ENCODE measurements at regions not wholly inside any gene's neighbourhood (a gene's known extent, or its start where the extent isn't known, plus 50 kb on each side); places are given as distances from the start of the nearest gene placed in this dataset.

- no peak for DNase-seq (ENCODE audit: low read depth)
- no peak for TF ChIP-seq CTCF (conservative IDR thresholded peaks at IDR 0.05; ENCODE audit: low read depth, low read length)
- H3K4me3 ChIP-seq (ENCODE audit: low read depth, low read length), result no peak overlapping the region
Observed at GRCh38 chr15:88403351-88403791, 63.8 kb downstream of the MRPL46 start.

- no peak overlapping the region for H3K4me3 ChIP-seq (ENCODE audit: low read depth, low read length)
- no peak for DNase-seq (ENCODE audit: low read depth)
- TF ChIP-seq CTCF (conservative IDR thresholded peaks at IDR 0.05; ENCODE audit: low read depth, low read length), result no peak
Observed at GRCh38 chr15:88401996-88402656, 65.1 kb downstream of the MRPL46 start.

GRCh38 chr15:88401251-88401995, 65.8 kb downstream of the MRPL46 start:
- no peak for TF ChIP-seq CTCF (conservative IDR thresholded peaks at IDR 0.05; ENCODE audit: low read depth, low read length)
- DNase-seq (ENCODE audit: low read depth), result no peak
- H3K4me3 ChIP-seq (ENCODE audit: low read depth, low read length), result no peak overlapping the region

- no peak overlapping the region for H3K4me3 ChIP-seq (ENCODE audit: low read depth, low read length)
- no peak for DNase-seq (ENCODE audit: low read depth)
- no peak for TF ChIP-seq CTCF (conservative IDR thresholded peaks at IDR 0.05; ENCODE audit: low read depth, low read length)
Observed at GRCh38 chr15:88400591-88401250, 66.5 kb downstream of the MRPL46 start.

GRCh38 chr15:88400084-88400483, 67.1 kb downstream of the MRPL46 start:
- DNase-seq (ENCODE audit: low read depth), result no peak
- TF ChIP-seq CTCF (conservative IDR thresholded peaks at IDR 0.05; ENCODE audit: low read depth, low read length), result no peak
- H3K4me3 ChIP-seq (ENCODE audit: low read depth, low read length), result no peak overlapping the region

GRCh38 chr15:88399021-88399685, 68.0 kb downstream of the MRPL46 start:
- TF ChIP-seq CTCF (conservative IDR thresholded peaks at IDR 0.05; ENCODE audit: low read depth, low read length), result no peak
- DNase-seq (ENCODE audit: low read depth), result no peak
- H3K4me3 ChIP-seq (ENCODE audit: low read depth, low read length), result no peak overlapping the region
